Tibial nerve (tissue), 4 donors: ENCODE measurements at regions not wholly inside any gene's neighbourhood (a gene's known extent, or its start where the extent isn't known, plus 50 kb on each side); places are given as distances from the start of the nearest gene placed in this dataset.

ENCODE experiments used
- CTCF ChIP-seq, 5 experiments: fragments of 200-600 bp in 3 of 5; fragments of 450-650 bp in 2 of 5; sonication (generic) in 3 of 5; IDR thresholded peaks; one replicate each; pipeline ENCODE4 v1.5.1; 2016 to 2019; ENCODE audit warnings: antibody characterized with exemption in 5 of 5, mild to moderate bottlenecking in 3 of 5, moderate library complexity in 2 of 5
- EP300 ChIP-seq, 2 donors: sonication (generic); formaldehyde crosslinking; IDR thresholded peaks; one replicate each; pipeline ENCODE4 v1.6.1; 2017; ENCODE audit warnings: antibody characterized with exemption in 2 of 2, mild to moderate bottlenecking in 1 of 2

- TF ChIP-seq CTCF (IDR thresholded peaks at IDR 0.05) (no peak), EP300 (IDR thresholded peaks at IDR 0.05) (no peak)
Measured at GRCh38 chr2:171626949-171627348, 60.3 kb upstream of the DYNC1I2 start.
